Left renal cortex interstitium (tissue), 4 donors: ENCODE measurements at regions not wholly inside any gene's neighbourhood (a gene's known extent, or its start where the extent isn't known, plus 50 kb on each side); places are given as distances from the start of the nearest gene placed in this dataset.
"Not testable (repeated sequence)": the region's sequence is repeated elsewhere in the genome, so short reads cannot be mapped to it uniquely, and the experiment has no call there.

Source experiments
- DNase-seq, 4 donors: peaks; one replicate each; pipeline ENCODE4 v3.0.0-alpha.2; 2013; ENCODE audit warnings: low read depth in 4 of 4, low spot score in 2 of 4, missing footprints in 1 of 4

- DNase-seq = peak in 1 of 4 donors; percentile 8
These were observed 179.7 kb upstream of the ST6GALNAC5 start for GRCh38 chr1:76687307-76688175.

GRCh38 chr1:76690766-76691165 lies 176.5 kb upstream of the ST6GALNAC5 start:
- DNase-seq = no peak

- no peak for DNase-seq
These were observed 171.7 kb upstream of the ST6GALNAC5 start for GRCh38 chr1:76695535-76695934.

GRCh38 chr1:76697361-76697760 lies 169.9 kb upstream of the ST6GALNAC5 start:
- no peak for DNase-seq

- not testable (repeated sequence) for DNase-seq
These were observed 167.6 kb upstream of the ST6GALNAC5 start for GRCh38 chr1:76699646-76700045.

- DNase-seq = not testable (repeated sequence)
These were observed 167.1 kb upstream of the ST6GALNAC5 start for GRCh38 chr1:76700200-76700599.

- no peak for DNase-seq
These were observed 161.7 kb upstream of the ST6GALNAC5 start for GRCh38 chr1:76705560-76705959.

- DNase-seq = no peak
These were observed 153.7 kb upstream of the ST6GALNAC5 start for GRCh38 chr1:76713535-76713934.

- no peak for DNase-seq
These were observed 151.8 kb upstream of the ST6GALNAC5 start for GRCh38 chr1:76715474-76715873.

- DNase-seq = no peak
These were observed 143.3 kb upstream of the ST6GALNAC5 start for GRCh38 chr1:76723949-76724348.

GRCh38 chr1:76724816-76725215 lies 142.5 kb upstream of the ST6GALNAC5 start:
- no peak for DNase-seq

GRCh38 chr1:76725864-76726619 lies 141.2 kb upstream of the ST6GALNAC5 start:
- no peak for DNase-seq

- no peak for DNase-seq
These were observed 139.8 kb upstream of the ST6GALNAC5 start for GRCh38 chr1:76727520-76727919.

- DNase-seq = no peak
These were observed 138.1 kb upstream of the ST6GALNAC5 start for GRCh38 chr1:76729142-76729541.

GRCh38 chr1:76730027-76730426 lies 137.3 kb upstream of the ST6GALNAC5 start:
- no peak for DNase-seq

GRCh38 chr1:76738355-76738754 lies 128.9 kb upstream of the ST6GALNAC5 start:
- not testable (repeated sequence) for DNase-seq

GRCh38 chr1:76740956-76741355 lies 126.3 kb upstream of the ST6GALNAC5 start:
- DNase-seq = not testable (repeated sequence)

- no peak for DNase-seq
These were observed 122.3 kb upstream of the ST6GALNAC5 start for GRCh38 chr1:76744989-76745388.

- no peak for DNase-seq
These were observed 121.1 kb upstream of the ST6GALNAC5 start for GRCh38 chr1:76746206-76746605.

- DNase-seq = no peak
These were observed 112.5 kb upstream of the ST6GALNAC5 start for GRCh38 chr1:76754730-76755129.

GRCh38 chr1:76759171-76759860 lies 108.0 kb upstream of the ST6GALNAC5 start:
- no peak for DNase-seq
